Brain microvascular endothelial cell (primary cell): ENCODE measurements at regions not wholly inside any gene's neighbourhood (a gene's known extent, or its start where the extent isn't known, plus 50 kb on each side); places are given as distances from the start of the nearest gene placed in this dataset.

Experiments
- DNase-seq: peaks from one replicate; pipeline ENCODE4 v3.0.0-alpha.2; 2020
- H3K27ac ChIP-seq: fragments of 250-450 bp; sonication (Bioruptor Pico); 2 replicates; pipeline ENCODE4 v1.5.1; 2020; ENCODE audit warnings: mild to moderate bottlenecking, moderate library complexity
- H3K27me3 ChIP-seq: fragments of 250-450 bp; sonication (Bioruptor Pico); replicated peaks from 2 replicates; pipeline ENCODE4 v1.5.1; 2020; ENCODE audit warnings: mild to moderate bottlenecking
- H3K36me3 ChIP-seq: fragments of 250-450 bp; sonication (Bioruptor Pico); replicated peaks from 2 replicates; pipeline ENCODE4 v1.5.1; 2020; ENCODE audit warnings: mild to moderate bottlenecking
- H3K4me3 ChIP-seq: 2 replicates; pipeline ENCODE4 v1.5.1; 2011; ENCODE audit warnings: low read depth, mild to moderate bottlenecking, control low read depth, low read length, moderate library complexity
- in situ Hi-C: cut with HindIII; loops from 2 replicates; pipeline ENCODE4 v1.10.0; 2017; ENCODE audit warnings: low sequenced_read_pairs, low pct_ligation_motif_present
- TF ChIP-seq, protein P1 (sequence below): IDR thresholded peaks from 2 replicates; pipeline ENCODE4 v1.5.1; 2011; ENCODE audit warnings: low read depth, mild to moderate bottlenecking, moderate library complexity, low read length, control low read depth, inconsistent platforms; ENCODE audit errors: missing control alignments

- H3K27ac ChIP-seq = no peak overlapping the region
- H3K4me3 ChIP-seq = no peak overlapping the region
- in situ Hi-C loops = no loop called here
- DNase-seq = no peak
- H3K36me3 ChIP-seq = no peaks in the 10 kb centered on the region
- TF ChIP-seq, protein P1, sequence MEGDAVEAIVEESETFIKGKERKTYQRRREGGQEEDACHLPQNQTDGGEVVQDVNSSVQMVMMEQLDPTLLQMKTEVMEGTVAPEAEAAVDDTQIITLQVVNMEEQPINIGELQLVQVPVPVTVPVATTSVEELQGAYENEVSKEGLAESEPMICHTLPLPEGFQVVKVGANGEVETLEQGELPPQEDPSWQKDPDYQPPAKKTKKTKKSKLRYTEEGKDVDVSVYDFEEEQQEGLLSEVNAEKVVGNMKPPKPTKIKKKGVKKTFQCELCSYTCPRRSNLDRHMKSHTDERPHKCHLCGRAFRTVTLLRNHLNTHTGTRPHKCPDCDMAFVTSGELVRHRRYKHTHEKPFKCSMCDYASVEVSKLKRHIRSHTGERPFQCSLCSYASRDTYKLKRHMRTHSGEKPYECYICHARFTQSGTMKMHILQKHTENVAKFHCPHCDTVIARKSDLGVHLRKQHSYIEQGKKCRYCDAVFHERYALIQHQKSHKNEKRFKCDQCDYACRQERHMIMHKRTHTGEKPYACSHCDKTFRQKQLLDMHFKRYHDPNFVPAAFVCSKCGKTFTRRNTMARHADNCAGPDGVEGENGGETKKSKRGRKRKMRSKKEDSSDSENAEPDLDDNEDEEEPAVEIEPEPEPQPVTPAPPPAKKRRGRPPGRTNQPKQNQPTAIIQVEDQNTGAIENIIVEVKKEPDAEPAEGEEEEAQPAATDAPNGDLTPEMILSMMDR = no peak
- peaks cover 10% of the 10 kb centered on the region for H3K27me3 ChIP-seq
Measured at GRCh38 chr6:41439524-41440418, 104.4 kb downstream of the NCR2 start.

DNA sequence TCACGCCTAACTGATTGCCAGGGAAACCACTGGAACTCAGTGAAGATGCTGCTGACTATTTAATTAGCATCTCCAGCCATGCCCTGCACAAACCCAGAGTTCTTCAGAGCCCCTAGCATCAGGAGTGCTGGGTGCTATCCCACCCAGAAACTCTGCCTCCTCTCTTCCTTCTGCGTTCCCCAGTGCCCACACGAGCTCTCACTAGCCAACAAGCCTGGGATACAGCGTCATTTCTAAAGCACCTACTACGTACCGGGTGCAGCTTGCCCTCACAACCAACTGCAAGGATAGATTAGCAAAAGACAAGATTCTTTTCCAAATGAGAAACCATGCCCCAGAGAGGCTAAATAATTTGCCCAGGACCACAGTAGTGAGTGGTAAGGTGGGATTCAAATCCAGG is 105.2 kb upstream of the FOXP4 start:
- in situ Hi-C loops = no loop called here
- H3K27me3 ChIP-seq = peaks cover 10% of the 10 kb centered on the region
- no peak overlapping the region for H3K4me3 ChIP-seq
- no peaks in the 10 kb centered on the region for H3K36me3 ChIP-seq
- DNase-seq = no peak
- TF ChIP-seq, protein P1 = no peak
- no peak overlapping the region for H3K27ac ChIP-seq

GRCh38 chr6:41441598-41442351 is 104.4 kb upstream of the FOXP4 start:
- Histone ChIP-seq H3K27me3 (peaks cover 10% of the 10 kb centered on the region), H3K27ac (no peak overlapping the region)

DNA sequence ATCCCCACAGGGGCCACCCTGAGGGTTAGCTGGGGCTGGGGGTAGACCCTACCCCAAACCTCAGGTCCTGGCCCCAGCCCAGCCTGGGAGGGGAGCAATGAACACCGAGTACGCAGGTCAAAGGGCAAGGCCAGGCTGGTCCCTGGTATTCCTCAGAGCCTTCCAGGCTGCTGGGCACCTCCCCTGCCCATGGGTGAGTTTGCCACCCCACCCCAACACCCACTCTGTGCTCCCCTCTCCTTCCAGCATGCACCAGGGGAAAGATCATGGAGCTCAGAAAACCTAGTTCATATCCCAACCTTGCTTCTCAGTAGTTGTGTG is 103.9 kb upstream of the FOXP4 start:
- in situ Hi-C loops = no loop called here
- H3K27ac ChIP-seq = no peak overlapping the region
- H3K27me3 ChIP-seq = peaks cover 10% of the 10 kb centered on the region
- no peak for DNase-seq
- H3K4me3 ChIP-seq = no peak overlapping the region
- H3K36me3 ChIP-seq = no peaks in the 10 kb centered on the region
- TF ChIP-seq, protein P1 = no peak

More at GRCh38 chr6:41441598-41442351, 104.4 kb upstream of the FOXP4 start:
- no peak overlapping the region for H3K4me3 ChIP-seq
- no peaks in the 10 kb centered on the region for H3K36me3 ChIP-seq
- TF ChIP-seq, protein P1 = no peak
- DNase-seq = no peak
- in situ Hi-C loops = no loop called here

GRCh38 chr6:41442800-41443501 is 103.2 kb upstream of the FOXP4 start:
- in situ Hi-C loops = no loop called here
- Histone ChIP-seq H3K36me3 (no peaks in the 10 kb centered on the region), H3K27me3 (peaks cover 9% of the 10 kb centered on the region), H3K4me3 (peak overlapping the region; percentile 17), H3K27ac (no peak overlapping the region)
- TF ChIP-seq, protein P1 = peak; percentile 79
- no peak for DNase-seq
